ENCODE measurements at regions not wholly inside any gene's neighbourhood (a gene's known extent, or its start where the extent isn't known, plus 50 kb on each side); places are given as distances from the start of the nearest gene placed in this dataset.
"Not testable (repeated sequence)": the region's sequence is repeated elsewhere in the genome, so short reads cannot be mapped to it uniquely, and the experiment has no call there.

- TF ChIP-seq POLR2A (IDR thresholded peaks at IDR 0.05): no peak
- no peak for TF ChIP-seq CTCF (IDR thresholded peaks at IDR 0.05)
- H3K9me3 ChIP-seq: no peaks in the 10 kb centered on the region
- no peaks in the 10 kb centered on the region for H3K36me3 ChIP-seq
- no peaks in the 10 kb centered on the region for H3K27me3 ChIP-seq
- no peak overlapping the region for H3K27ac ChIP-seq
- no peak for DNase-seq
- H3K4me1 ChIP-seq: no peaks in the 10 kb centered on the region
- no peak overlapping the region for H3K4me3 ChIP-seq
These were observed 1269.0 kb upstream of the DDX18 start for GRCh38 chr2:116545286-116546068.

- H3K4me3 ChIP-seq, H3K27ac ChIP-seq, H3K4me1 ChIP-seq, H3K36me3 ChIP-seq, H3K27me3 ChIP-seq, DNase-seq, H3K9me3 ChIP-seq: not testable (repeated sequence)
These were observed 1261.6 kb upstream of the DDX18 start for GRCh38 chr2:116552738-116553419.

GRCh38 chr2:116580209-116580608 lies 1234.3 kb upstream of the DDX18 start:
- H3K4me3 ChIP-seq: no peak overlapping the region
- no peaks in the 10 kb centered on the region for H3K27me3 ChIP-seq
- no peaks in the 10 kb centered on the region for H3K9me3 ChIP-seq
- no peak for DNase-seq
- no peak overlapping the region for H3K27ac ChIP-seq
- TF ChIP-seq CTCF (IDR thresholded peaks at IDR 0.05): no peak
- no peak for TF ChIP-seq POLR2A (IDR thresholded peaks at IDR 0.05)
- H3K4me1 ChIP-seq: no peaks in the 10 kb centered on the region
- H3K36me3 ChIP-seq: no peaks in the 10 kb centered on the region

- Histone ChIP-seq H3K27me3 (no peaks in the 10 kb centered on the region), H3K9me3 (no peaks in the 10 kb centered on the region), H3K4me1 (no peaks in the 10 kb centered on the region), H3K27ac (no peak overlapping the region), H3K36me3 (no peaks in the 10 kb centered on the region), H3K4me3 (no peak overlapping the region)
- TF ChIP-seq POLR2A (IDR thresholded peaks at IDR 0.05) (no peak), CTCF (IDR thresholded peaks at IDR 0.05) (no peak)
- no peak for DNase-seq
These were observed 1231.6 kb upstream of the DDX18 start for GRCh38 chr2:116582850-116583249.

- no peak for DNase-seq
- no peaks in the 10 kb centered on the region for H3K4me1 ChIP-seq
- no peaks in the 10 kb centered on the region for H3K9me3 ChIP-seq
- no peaks in the 10 kb centered on the region for H3K27me3 ChIP-seq
- H3K27ac ChIP-seq: no peak overlapping the region
- H3K36me3 ChIP-seq: no peaks in the 10 kb centered on the region
- TF ChIP-seq POLR2A (IDR thresholded peaks at IDR 0.05): no peak
- no peak for TF ChIP-seq CTCF (IDR thresholded peaks at IDR 0.05)
- no peak overlapping the region for H3K4me3 ChIP-seq
These were observed 1228.7 kb upstream of the DDX18 start for GRCh38 chr2:116585669-116586327.

- no peak for DNase-seq
- Histone ChIP-seq H3K4me1 (no peaks in the 10 kb centered on the region), H3K9me3 (no peaks in the 10 kb centered on the region), H3K4me3 (no peak overlapping the region), H3K36me3 (no peaks in the 10 kb centered on the region), H3K27me3 (no peaks in the 10 kb centered on the region), H3K27ac (no peak overlapping the region)
- no peak for TF ChIP-seq CTCF (IDR thresholded peaks at IDR 0.05)
- TF ChIP-seq POLR2A (IDR thresholded peaks at IDR 0.05): no peak
These were observed 1228.2 kb upstream of the DDX18 start for GRCh38 chr2:116586328-116586689.
